ENCODE measurements at regions not wholly inside any gene's neighbourhood (a gene's known extent, or its start where the extent isn't known, plus 50 kb on each side); places are given as distances from the start of the nearest gene placed in this dataset.
"Not testable (repeated sequence)": the region's sequence is repeated elsewhere in the genome, so short reads cannot be mapped to it uniquely, and the experiment has no call there.

DNA sequence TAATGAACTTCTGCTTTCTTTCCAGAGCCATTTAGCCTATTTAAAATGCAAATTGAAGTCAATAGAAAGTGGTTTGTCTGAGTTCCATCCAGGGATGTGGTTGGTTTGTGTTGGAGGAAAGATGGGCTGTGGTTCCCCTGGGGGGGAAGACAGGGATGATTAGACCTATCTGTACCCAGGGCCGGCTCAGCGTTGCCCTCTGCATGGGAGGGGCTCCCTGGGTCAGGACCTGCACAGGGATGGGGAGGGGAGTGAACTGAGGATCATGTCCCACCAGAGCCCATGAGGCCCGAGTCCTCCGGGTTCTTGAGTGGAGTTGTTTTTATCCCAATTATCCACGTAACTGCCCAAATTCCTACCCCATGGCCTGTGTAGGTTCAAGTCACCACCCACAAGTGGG, 76.9 kb upstream of the SFSWAP start:
- TF ChIP-seq, protein P1, sequence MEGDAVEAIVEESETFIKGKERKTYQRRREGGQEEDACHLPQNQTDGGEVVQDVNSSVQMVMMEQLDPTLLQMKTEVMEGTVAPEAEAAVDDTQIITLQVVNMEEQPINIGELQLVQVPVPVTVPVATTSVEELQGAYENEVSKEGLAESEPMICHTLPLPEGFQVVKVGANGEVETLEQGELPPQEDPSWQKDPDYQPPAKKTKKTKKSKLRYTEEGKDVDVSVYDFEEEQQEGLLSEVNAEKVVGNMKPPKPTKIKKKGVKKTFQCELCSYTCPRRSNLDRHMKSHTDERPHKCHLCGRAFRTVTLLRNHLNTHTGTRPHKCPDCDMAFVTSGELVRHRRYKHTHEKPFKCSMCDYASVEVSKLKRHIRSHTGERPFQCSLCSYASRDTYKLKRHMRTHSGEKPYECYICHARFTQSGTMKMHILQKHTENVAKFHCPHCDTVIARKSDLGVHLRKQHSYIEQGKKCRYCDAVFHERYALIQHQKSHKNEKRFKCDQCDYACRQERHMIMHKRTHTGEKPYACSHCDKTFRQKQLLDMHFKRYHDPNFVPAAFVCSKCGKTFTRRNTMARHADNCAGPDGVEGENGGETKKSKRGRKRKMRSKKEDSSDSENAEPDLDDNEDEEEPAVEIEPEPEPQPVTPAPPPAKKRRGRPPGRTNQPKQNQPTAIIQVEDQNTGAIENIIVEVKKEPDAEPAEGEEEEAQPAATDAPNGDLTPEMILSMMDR (IDR thresholded peaks at IDR 0.05; ENCODE audit: low read length): no peak
- TF ChIP-seq EZH2 (IDR thresholded peaks at IDR 0.05; ENCODE audit: borderline replicate concordance, low read length): no peak
- H3K4me1 ChIP-seq (ENCODE audit: insufficient read depth, low read length, severe bottlenecking): no peaks in the 10 kb centered on the region
- H3K9me2 ChIP-seq (ENCODE audit: low read depth, low read length): no peaks in the 10 kb centered on the region
- H3K4me2 ChIP-seq (ENCODE audit: low read length): no peak overlapping the region
- H3K36me3 ChIP-seq (ENCODE audit: insufficient read depth, low read length): no peaks in the 10 kb centered on the region
- H3K9me3 ChIP-seq (ENCODE audit: low read length): no peaks in the 10 kb centered on the region
- no peaks in the 10 kb centered on the region for H4K20me1 ChIP-seq (ENCODE audit: insufficient read depth, low read length)
- H3K27me3 ChIP-seq (ENCODE audit: insufficient read depth, low read length): no peaks in the 10 kb centered on the region
- no peak overlapping the region for H2AFZ ChIP-seq (ENCODE audit: low read length)
- no peaks in the 10 kb centered on the region for H3K79me2 ChIP-seq (ENCODE audit: insufficient read depth, low read length)
- H3K9ac ChIP-seq (ENCODE audit: low read length): no peak overlapping the region
- no peak overlapping the region for H3K4me3 ChIP-seq (ENCODE audit: low read depth, low read length, poor library complexity, severe bottlenecking)
- H3K27ac ChIP-seq (ENCODE audit: low read depth, low read length, poor library complexity, severe bottlenecking): no peak overlapping the region
- H3F3A ChIP-seq (ENCODE audit: insufficient read depth, low read length): no peaks in the 10 kb centered on the region

DNA sequence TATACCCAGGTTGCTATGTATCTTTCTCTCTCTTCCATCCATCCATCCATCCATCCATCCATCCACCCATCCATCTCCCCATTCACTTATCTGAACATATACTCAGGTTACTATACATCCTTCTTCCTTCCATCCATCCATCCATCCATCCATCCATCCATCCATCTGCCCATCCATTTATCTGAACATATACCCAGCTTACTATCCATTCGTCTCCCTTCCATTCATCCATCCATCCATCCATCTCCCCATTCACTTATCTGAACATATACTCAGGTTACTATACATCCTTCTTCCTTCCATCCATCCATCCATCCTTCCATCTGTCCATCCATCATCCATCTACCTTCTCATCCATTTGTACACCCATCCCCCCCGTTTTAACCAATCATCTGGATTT, 75.9 kb upstream of the SFSWAP start:
- H4K20me1 ChIP-seq (ENCODE audit: insufficient read depth, low read length); H3K27me3 ChIP-seq (ENCODE audit: insufficient read depth, low read length); H3K4me1 ChIP-seq (ENCODE audit: insufficient read depth, low read length, severe bottlenecking); H3K36me3 ChIP-seq (ENCODE audit: insufficient read depth, low read length); H3K9me3 ChIP-seq (ENCODE audit: low read length); H3K9me2 ChIP-seq (ENCODE audit: low read depth, low read length); H2AFZ ChIP-seq (ENCODE audit: low read length); H3K79me2 ChIP-seq (ENCODE audit: insufficient read depth, low read length); H3K27ac ChIP-seq (ENCODE audit: low read depth, low read length, poor library complexity, severe bottlenecking); H3F3A ChIP-seq (ENCODE audit: insufficient read depth, low read length); H3K4me3 ChIP-seq (ENCODE audit: low read depth, low read length, poor library complexity, severe bottlenecking); H3K9ac ChIP-seq (ENCODE audit: low read length); H3K4me2 ChIP-seq (ENCODE audit: low read length): not testable (repeated sequence)

DNA sequence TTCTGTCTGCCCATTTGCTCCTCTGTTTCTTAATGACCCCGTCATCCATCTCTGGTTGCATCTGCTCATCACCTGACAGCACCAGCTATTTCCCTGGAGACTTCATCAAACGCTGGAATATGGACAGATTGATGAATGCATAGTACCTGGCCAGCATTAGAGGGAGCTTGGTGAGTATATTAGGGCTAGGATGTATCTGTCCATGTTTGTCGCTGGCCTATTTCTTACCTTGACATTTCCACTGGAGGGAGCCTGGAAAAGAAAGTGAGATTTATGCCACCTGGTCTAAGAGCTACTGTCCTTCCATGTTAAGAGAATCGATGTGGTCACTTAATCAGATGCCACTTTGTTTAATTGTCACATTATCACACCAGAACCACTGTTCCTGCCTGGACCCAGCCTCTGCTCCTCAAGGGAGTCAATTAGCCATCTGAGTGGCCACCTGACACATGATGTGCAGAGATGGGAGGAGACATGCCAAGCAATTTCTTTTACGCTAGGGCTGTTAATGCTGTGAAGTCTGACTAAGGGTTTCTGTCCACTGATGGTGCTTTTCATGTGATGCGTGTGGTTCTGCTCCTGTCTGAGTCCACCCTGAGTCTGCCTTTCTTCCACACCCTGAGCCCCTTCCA, 75.3 kb upstream of the SFSWAP start:
- no peak overlapping the region for H3K9ac ChIP-seq (ENCODE audit: low read length)
- no peaks in the 10 kb centered on the region for H4K20me1 ChIP-seq (ENCODE audit: insufficient read depth, low read length)
- H3K36me3 ChIP-seq (ENCODE audit: insufficient read depth, low read length): no peaks in the 10 kb centered on the region
- no peak overlapping the region for H3K4me3 ChIP-seq (ENCODE audit: low read depth, low read length, poor library complexity, severe bottlenecking)
- no peak overlapping the region for H2AFZ ChIP-seq (ENCODE audit: low read length)
- H3F3A ChIP-seq (ENCODE audit: insufficient read depth, low read length): no peaks in the 10 kb centered on the region
- H3K79me2 ChIP-seq (ENCODE audit: insufficient read depth, low read length): no peaks in the 10 kb centered on the region
- no peak overlapping the region for H3K27ac ChIP-seq (ENCODE audit: low read depth, low read length, poor library complexity, severe bottlenecking)
- H3K4me1 ChIP-seq (ENCODE audit: insufficient read depth, low read length, severe bottlenecking): no peaks in the 10 kb centered on the region
- no peaks in the 10 kb centered on the region for H3K27me3 ChIP-seq (ENCODE audit: insufficient read depth, low read length)
- TF ChIP-seq EZH2 (IDR thresholded peaks at IDR 0.05; ENCODE audit: borderline replicate concordance, low read length): no peak
- TF ChIP-seq, protein P1 (IDR thresholded peaks at IDR 0.05; ENCODE audit: low read length): no peak
- no peak overlapping the region for H3K4me2 ChIP-seq (ENCODE audit: low read length)
- H3K9me2 ChIP-seq (ENCODE audit: low read depth, low read length): no peaks in the 10 kb centered on the region
- H3K9me3 ChIP-seq (ENCODE audit: low read length): no peaks in the 10 kb centered on the region

DNA sequence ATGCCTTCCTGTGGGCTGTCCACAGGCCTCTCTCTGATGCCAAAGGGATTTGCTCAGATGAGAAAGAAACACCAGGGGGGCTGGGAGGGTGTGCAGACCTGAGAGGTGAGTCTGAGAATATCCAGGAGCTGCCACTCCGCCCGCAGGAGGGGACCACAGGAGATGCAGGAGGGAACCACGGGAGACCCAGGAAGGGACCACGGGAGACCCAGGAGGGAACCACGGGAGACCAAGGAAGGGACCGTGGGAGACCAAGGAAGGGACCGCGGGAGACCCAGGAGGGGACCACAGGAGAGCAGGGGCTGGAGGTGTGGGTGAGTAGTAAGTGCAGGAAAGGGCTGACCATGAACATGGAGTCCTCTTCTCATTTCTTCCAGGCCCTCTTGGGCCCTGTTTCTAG, 74.6 kb upstream of the SFSWAP start:
- Histone ChIP-seq H3K27me3 (ENCODE audit: insufficient read depth, low read length) (no peaks in the 10 kb centered on the region), H3K79me2 (ENCODE audit: insufficient read depth, low read length) (no peaks in the 10 kb centered on the region), H3K4me1 (ENCODE audit: insufficient read depth, low read length, severe bottlenecking) (no peaks in the 10 kb centered on the region), H3K4me3 (ENCODE audit: low read depth, low read length, poor library complexity, severe bottlenecking) (no peak overlapping the region), H3K9me2 (ENCODE audit: low read depth, low read length) (no peaks in the 10 kb centered on the region), H3K27ac (ENCODE audit: low read depth, low read length, poor library complexity, severe bottlenecking) (no peak overlapping the region), H3K9ac (ENCODE audit: low read length) (no peak overlapping the region), H3K9me3 (ENCODE audit: low read length) (no peaks in the 10 kb centered on the region), H3F3A (ENCODE audit: insufficient read depth, low read length) (no peaks in the 10 kb centered on the region), H3K4me2 (ENCODE audit: low read length) (no peak overlapping the region), H4K20me1 (ENCODE audit: insufficient read depth, low read length) (no peaks in the 10 kb centered on the region), H2AFZ (ENCODE audit: low read length) (no peak overlapping the region), H3K36me3 (ENCODE audit: insufficient read depth, low read length) (no peaks in the 10 kb centered on the region)
- no peak for TF ChIP-seq EZH2 (IDR thresholded peaks at IDR 0.05; ENCODE audit: borderline replicate concordance, low read length)
- TF ChIP-seq, protein P1 (IDR thresholded peaks at IDR 0.05; ENCODE audit: low read length): no peak

All from OCI-LY1 (cell line).